ENCODE measurements at regions not wholly inside any gene's neighbourhood (a gene's known extent, or its start where the extent isn't known, plus 50 kb on each side); places are given as distances from the start of the nearest gene placed in this dataset.

- TF ChIP-seq, protein P1, sequence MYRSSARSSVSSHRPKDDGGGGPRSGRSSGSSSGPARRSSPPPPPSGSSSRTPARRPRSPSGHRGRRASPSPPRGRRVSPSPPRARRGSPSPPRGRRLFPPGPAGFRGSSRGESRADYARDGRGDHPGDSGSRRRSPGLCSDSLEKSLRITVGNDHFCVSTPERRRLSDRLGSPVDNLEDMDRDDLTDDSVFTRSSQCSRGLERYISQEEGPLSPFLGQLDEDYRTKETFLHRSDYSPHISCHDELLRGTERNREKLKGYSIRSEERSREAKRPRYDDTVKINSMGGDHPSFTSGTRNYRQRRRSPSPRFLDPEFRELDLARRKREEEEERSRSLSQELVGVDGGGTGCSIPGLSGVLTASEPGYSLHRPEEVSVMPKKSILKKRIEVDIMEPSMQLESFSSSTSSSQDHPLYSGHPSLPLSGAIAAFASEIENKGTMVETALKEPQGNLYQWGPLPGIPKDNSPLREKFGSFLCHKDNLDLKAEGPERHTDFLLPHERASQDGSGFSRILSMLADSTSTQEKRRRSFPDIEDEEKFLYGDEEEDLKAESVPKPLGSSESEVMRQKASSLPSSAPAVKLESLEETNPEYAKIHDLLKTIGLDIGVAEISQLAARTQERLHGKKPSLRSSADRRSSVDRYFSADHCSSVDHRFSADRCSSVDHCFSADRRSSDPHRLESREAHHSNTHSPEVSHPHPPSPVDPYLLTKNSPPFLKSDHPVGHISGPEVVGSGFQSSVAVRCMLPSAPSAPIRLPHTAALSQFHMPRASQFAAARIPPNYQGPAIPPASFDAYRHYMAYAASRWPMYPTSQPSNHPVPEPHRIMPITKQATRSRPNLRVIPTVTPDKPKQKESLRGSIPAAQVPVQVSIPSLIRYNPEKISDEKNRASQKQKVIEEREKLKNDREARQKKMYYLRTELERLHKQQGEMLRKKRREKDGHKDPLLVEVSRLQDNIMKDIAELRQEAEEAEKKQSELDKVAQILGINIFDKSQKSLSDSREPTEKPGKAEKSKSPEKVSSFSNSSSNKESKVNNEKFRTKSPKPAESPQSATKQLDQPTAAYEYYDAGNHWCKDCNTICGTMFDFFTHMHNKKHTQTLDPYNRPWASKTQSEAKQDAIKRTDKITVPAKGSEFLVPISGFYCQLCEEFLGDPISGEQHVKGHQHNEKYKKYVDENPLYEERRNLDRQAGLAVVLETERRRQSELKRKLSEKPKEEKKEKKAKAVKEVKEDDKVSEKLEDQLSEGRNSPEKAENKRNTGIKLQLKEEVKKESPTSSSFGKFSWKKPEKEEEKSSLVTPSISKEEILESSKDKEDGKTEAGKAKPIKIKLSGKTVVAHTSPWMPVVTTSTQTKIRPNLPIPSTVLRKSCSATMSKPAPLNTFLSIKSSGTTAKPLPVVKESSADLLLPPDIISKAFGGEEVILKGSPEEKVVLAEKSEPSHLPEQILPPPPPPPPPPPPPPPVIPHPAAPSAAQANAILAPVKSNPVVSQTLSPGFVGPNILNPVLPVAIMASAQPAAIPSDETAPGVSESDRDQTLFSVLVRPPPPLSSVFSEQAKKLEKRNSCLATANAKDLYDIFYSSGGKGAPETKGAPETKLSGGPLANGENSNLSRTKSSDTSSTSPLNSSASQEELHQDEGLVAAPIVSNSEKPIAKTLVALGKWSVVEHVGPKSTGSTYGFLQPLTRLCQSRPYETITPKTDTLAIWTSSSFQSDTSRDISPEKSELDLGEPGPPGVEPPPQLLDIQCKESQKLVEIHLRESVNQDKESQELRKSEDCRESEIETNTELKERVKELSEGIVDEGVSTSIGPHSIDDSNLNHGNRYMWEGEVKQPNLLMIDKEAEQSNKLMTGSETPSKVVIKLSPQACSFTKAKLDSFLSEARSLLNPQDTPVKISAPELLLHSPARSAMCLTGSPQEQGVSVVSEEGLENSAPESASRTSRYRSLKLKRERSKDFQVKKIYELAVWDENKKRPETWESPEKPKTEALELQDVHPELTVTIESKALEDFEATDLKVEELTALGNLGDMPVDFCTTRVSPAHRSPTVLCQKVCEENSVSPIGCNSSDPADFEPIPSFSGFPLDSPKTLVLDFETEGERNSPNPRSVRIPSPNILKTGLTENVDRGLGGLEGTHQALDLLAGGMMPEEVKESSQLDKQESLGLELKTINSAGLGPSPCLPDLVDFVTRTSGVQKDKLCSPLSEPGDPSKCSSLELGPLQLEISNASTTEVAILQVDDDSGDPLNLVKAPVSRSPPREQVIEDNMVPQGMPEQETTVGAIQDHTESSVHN (CRISPR knock-in tag; IDR thresholded peaks at IDR 0.05): no peak
- no peak for TF ChIP-seq ZFP36 (IDR thresholded peaks at IDR 0.05; ENCODE audit: borderline replicate concordance, low read depth, low read length, partially characterized antibody)
- TF ChIP-seq ONECUT2 (CRISPR knock-in tag; IDR thresholded peaks at IDR 0.05): no peak
- no peak for TF ChIP-seq ZNF883 (CRISPR knock-in tag; IDR thresholded peaks at IDR 0.05; ENCODE audit: not compliant biosample characterization)
- TF ChIP-seq ZNF441 (CRISPR knock-in tag; IDR thresholded peaks at IDR 0.05; ENCODE audit: borderline replicate concordance): no peak
- TF ChIP-seq SKIL (CRISPR knock-in tag; IDR thresholded peaks at IDR 0.05; ENCODE audit: borderline replicate concordance): no peak
- TF ChIP-seq ZNF577 (CRISPR knock-in tag; IDR thresholded peaks at IDR 0.05; ENCODE audit: borderline replicate concordance, low read depth): no peak
- TF ChIP-seq ZMYM2 (CRISPR knock-in tag; IDR thresholded peaks at IDR 0.05): no peak
- TF ChIP-seq MAF1 (CRISPR knock-in tag; IDR thresholded peaks at IDR 0.05; ENCODE audit: borderline replicate concordance): no peak
- TF ChIP-seq REXO4 (CRISPR knock-in tag; IDR thresholded peaks at IDR 0.05; ENCODE audit: borderline replicate concordance): no peak
These were observed 217.0 kb downstream of the TBX18 start (continued) for GRCh38 chr6:84547341-84547801.
